ENCODE measurements at regions not wholly inside any gene's neighbourhood (a gene's known extent, or its start where the extent isn't known, plus 50 kb on each side); places are given as distances from the start of the nearest gene placed in this dataset.

GRCh38 chr10:109037978-109038377, 885.3 kb downstream of the XPNPEP1 start:
- TF ChIP-seq CTCF (conservative IDR thresholded peaks at IDR 0.05 in 1 of 2, IDR thresholded peaks at IDR 0.05 in 1 of 2; ENCODE audit: extremely low read depth in 1 of 2, insufficient read depth in 1 of 2, low read depth in 1 of 2, low read length in 2 of 2) (no peak), EZH2 (IDR thresholded peaks at IDR 0.05; ENCODE audit: borderline replicate concordance, low read length) (no peak)
